ENCODE measurements at regions not wholly inside any gene's neighbourhood (a gene's known extent, or its start where the extent isn't known, plus 50 kb on each side); places are given as distances from the start of the nearest gene placed in this dataset.

- no peaks in the 10 kb centered on the region for H3K27me3 ChIP-seq (ENCODE audit: insufficient read depth, low read length)
- H3K27ac Mint-ChIP-seq: no peak overlapping the region
- no peak overlapping the region for H4K5ac ChIP-seq (ENCODE audit: insufficient read length, low read depth, low read length)
- no peak overlapping the region for H4K8ac ChIP-seq (replicated peaks; ENCODE audit: insufficient read length, low read depth, low read length)
- H2BK15ac ChIP-seq (ENCODE audit: low read depth, low read length): no peak overlapping the region
- no peak overlapping the region for H3K56ac ChIP-seq (ENCODE audit: insufficient read length, low read depth, low read length)
- no peak overlapping the region for H3K14ac ChIP-seq (ENCODE audit: insufficient read depth, low read length)
- H3K4me2 ChIP-seq (ENCODE audit: insufficient read depth, insufficient read length, low read length): no peak overlapping the region
- no peaks in the 10 kb centered on the region for H3K4me1 ChIP-seq (ENCODE audit: insufficient read depth, low read length)
- no peaks in the 10 kb centered on the region for H3K4me1 Mint-ChIP-seq
- H3K4ac ChIP-seq (ENCODE audit: low read depth, low read length): no peak overlapping the region
- H3K79me1 ChIP-seq (ENCODE audit: insufficient read depth, low read depth, low read length, poor library complexity, severe bottlenecking): no peaks in the 10 kb centered on the region
- no peaks in the 10 kb centered on the region for H3K27me3 Mint-ChIP-seq (ENCODE audit: low read depth)
- no peak overlapping the region for H4K91ac ChIP-seq (ENCODE audit: insufficient read length, low read depth, low read length)
- no peak overlapping the region for H2BK5ac ChIP-seq (ENCODE audit: insufficient read length, low read length)
- no peak overlapping the region for H2BK120ac ChIP-seq (ENCODE audit: low read depth, low read length, poor library complexity, severe bottlenecking)
- H3K36me3 Mint-ChIP-seq (ENCODE audit: insufficient read depth in 1 of 3, low read depth in 3 of 3): no peaks in the 10 kb centered on the region; a peak in 2 of 7 replicates
- H3K79me2 ChIP-seq (ENCODE audit: insufficient read depth, low read length): no peaks in the 10 kb centered on the region
- TF ChIP-seq CTCF (conservative IDR thresholded peaks at IDR 0.05): no peak
- H3K23ac ChIP-seq (ENCODE audit: insufficient read length, low read depth, low read length): no peak overlapping the region
- H3K9me3 Mint-ChIP-seq: 0 out of 5 replicates have a peak, but pooled peaks cover 0 to 1% of the 10 kb centered on the region in 2 experiments
- H2AK5ac ChIP-seq (ENCODE audit: insufficient read length, low read length): no peak overlapping the region
- no peak overlapping the region for H2BK12ac ChIP-seq (ENCODE audit: insufficient read length, low read depth, low read length)
- no peaks in the 10 kb centered on the region for H4K20me1 ChIP-seq (ENCODE audit: control insufficient read depth, insufficient read depth, insufficient read length)
- H2BK20ac ChIP-seq (ENCODE audit: low read depth, low read length, poor library complexity, severe bottlenecking): no peak overlapping the region
- H3K18ac ChIP-seq (ENCODE audit: insufficient read length, low read depth, low read length): no peak overlapping the region
- no peaks in the 10 kb centered on the region for H3K23me2 ChIP-seq (ENCODE audit: insufficient read length, low read depth, low read length, poor library complexity, severe bottlenecking)
- no peak overlapping the region for H3T11ph ChIP-seq (ENCODE audit: low read length)
- H3K9me3 ChIP-seq (ENCODE audit: control insufficient read depth, low read depth, low read length): no peaks in the 10 kb centered on the region
- no peak for DNase-seq
- no CpG with 5 or more reads among the region's 5 CpGs for WGBS (ENCODE audit: extremely low coverage, insufficient read length, low lambda C conversion rate)
- H3K9ac ChIP-seq (ENCODE audit: extremely low read depth, insufficient read length, low read length): no peak overlapping the region
- no peak overlapping the region for H3K27ac ChIP-seq (ENCODE audit: insufficient read length, low read depth, low read length)
- H2AFZ ChIP-seq (ENCODE audit: low read length): no peak overlapping the region
- H3K4me3 Mint-ChIP-seq: no peak overlapping the region
Measured at GRCh38 chr4:158314756-158315487, 104.6 kb downstream of the TMEM144 start.

Measured in H9 (cell line).